ENCODE measurements at regions not wholly inside any gene's neighbourhood (a gene's known extent, or its start where the extent isn't known, plus 50 kb on each side); places are given as distances from the start of the nearest gene placed in this dataset.

DNA sequence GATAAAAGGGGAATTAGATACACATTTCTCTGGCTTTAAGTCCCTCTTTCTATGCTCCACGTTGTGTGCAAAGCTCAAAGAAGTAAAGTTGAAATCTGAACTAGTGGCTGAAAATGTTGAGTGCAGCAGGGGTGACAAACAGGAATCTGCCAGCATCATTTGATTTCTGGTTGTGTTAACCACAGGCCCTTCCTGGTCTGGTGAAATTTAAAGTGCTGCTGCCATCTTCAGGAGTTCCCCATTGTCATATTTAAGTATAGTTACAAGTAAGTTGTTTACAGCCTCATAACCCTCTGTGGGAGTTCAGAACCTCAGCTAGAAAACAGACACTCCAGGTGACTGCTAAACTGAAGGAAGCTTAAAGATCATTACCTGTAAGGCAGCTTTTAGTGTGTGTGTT lies 90.9 kb upstream of the CCDC196 start:
- Histone ChIP-seq H3K27ac (no peak overlapping the region), H3K36me3 (no peaks in the 10 kb centered on the region), H3K27me3 (no peaks in the 10 kb centered on the region), H3K4me1 (no peaks in the 10 kb centered on the region), H3K9me3 (no peaks in the 10 kb centered on the region), H3K4me3 (no peak overlapping the region)
- WGBS, 2 donors, result 18 to 24% methylated on average over 1 of the region's 1 CpG
- TF ChIP-seq POLR2A (IDR thresholded peaks at IDR 0.05) (no peak), EP300 (IDR thresholded peaks at IDR 0.05) (no peak), POLR2AphosphoS5 (IDR thresholded peaks at IDR 0.05) (no peak)
- TF ChIP-seq, protein P1, sequence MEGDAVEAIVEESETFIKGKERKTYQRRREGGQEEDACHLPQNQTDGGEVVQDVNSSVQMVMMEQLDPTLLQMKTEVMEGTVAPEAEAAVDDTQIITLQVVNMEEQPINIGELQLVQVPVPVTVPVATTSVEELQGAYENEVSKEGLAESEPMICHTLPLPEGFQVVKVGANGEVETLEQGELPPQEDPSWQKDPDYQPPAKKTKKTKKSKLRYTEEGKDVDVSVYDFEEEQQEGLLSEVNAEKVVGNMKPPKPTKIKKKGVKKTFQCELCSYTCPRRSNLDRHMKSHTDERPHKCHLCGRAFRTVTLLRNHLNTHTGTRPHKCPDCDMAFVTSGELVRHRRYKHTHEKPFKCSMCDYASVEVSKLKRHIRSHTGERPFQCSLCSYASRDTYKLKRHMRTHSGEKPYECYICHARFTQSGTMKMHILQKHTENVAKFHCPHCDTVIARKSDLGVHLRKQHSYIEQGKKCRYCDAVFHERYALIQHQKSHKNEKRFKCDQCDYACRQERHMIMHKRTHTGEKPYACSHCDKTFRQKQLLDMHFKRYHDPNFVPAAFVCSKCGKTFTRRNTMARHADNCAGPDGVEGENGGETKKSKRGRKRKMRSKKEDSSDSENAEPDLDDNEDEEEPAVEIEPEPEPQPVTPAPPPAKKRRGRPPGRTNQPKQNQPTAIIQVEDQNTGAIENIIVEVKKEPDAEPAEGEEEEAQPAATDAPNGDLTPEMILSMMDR (IDR thresholded peaks at IDR 0.05), result no peak
- ATAC-seq (ENCODE audit: low FRiP score in 2 of 2) (no peak), DNase-seq (no peak)

DNA sequence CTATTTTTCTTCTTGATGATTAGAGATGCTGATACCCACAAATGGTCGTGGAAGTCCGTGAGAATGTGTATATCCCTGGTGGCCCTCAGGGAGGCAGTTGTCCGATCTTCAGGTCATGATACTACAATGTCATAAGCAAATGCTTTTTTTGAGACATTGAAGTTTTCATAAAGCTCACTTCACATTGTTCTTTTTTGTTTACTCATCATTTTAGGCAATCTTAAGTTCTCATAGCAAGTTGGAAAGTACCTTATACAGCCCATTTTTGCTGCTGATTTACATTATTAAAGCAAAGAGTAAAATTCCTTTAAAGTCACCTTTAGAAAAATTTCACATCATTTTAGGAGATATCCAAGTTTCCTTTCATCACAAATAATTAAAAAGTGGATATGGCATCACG lies 90.0 kb upstream of the CCDC196 start:
- Histone ChIP-seq H3K27ac (no peak overlapping the region), H3K36me3 (no peaks in the 10 kb centered on the region), H3K9me3 (no peaks in the 10 kb centered on the region), H3K4me1 (no peaks in the 10 kb centered on the region), H3K27me3 (no peaks in the 10 kb centered on the region), H3K4me3 (no peak overlapping the region)
- TF ChIP-seq POLR2AphosphoS5 (IDR thresholded peaks at IDR 0.05) (no peak), POLR2A (IDR thresholded peaks at IDR 0.05) (no peak), EP300 (IDR thresholded peaks at IDR 0.05) (no peak)
- TF ChIP-seq, protein P1 (IDR thresholded peaks at IDR 0.05), result no peak
- ATAC-seq (ENCODE audit: low FRiP score in 2 of 2) (no peak), DNase-seq (no peak)
- WGBS, 2 donors, result 90 to 98% methylated on average over 4 of the region's 4 CpGs

DNA sequence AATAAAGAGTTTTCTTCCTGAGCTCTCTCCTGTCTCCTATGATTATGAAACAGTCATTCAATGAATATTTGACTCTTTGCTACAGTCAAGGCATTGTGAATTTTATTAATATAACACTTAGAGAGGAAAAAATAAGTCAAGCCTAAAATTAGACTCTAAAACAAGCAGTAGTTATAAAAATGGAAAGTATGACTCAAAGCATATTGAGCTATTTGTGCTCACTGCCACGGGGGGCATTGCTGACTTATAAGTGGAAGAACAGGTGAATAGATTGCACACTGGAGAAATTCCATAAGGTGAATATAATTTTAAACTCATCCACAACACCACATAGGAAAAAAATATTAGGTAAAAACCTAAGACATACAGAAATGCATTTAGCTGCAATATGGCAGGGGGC lies 87.7 kb upstream of the CCDC196 start:
- TF ChIP-seq POLR2AphosphoS5 (IDR thresholded peaks at IDR 0.05) (no peak), POLR2A (IDR thresholded peaks at IDR 0.05) (no peak)
- TF ChIP-seq, protein P1 (IDR thresholded peaks at IDR 0.05), result no peak
- Histone ChIP-seq H3K4me3 (no peak overlapping the region), H3K9me3 (no peaks in the 10 kb centered on the region), H3K27ac (no peak overlapping the region), H3K27me3 (no peaks in the 10 kb centered on the region), H3K4me1 (no peaks in the 10 kb centered on the region), H3K36me3 (no peaks in the 10 kb centered on the region)
- DNase-seq (no peak), ATAC-seq (ENCODE audit: low FRiP score in 2 of 2) (no peak)
- 66 to 76% methylated on average over 1 of the region's 1 CpG for WGBS, 2 donors

DNA sequence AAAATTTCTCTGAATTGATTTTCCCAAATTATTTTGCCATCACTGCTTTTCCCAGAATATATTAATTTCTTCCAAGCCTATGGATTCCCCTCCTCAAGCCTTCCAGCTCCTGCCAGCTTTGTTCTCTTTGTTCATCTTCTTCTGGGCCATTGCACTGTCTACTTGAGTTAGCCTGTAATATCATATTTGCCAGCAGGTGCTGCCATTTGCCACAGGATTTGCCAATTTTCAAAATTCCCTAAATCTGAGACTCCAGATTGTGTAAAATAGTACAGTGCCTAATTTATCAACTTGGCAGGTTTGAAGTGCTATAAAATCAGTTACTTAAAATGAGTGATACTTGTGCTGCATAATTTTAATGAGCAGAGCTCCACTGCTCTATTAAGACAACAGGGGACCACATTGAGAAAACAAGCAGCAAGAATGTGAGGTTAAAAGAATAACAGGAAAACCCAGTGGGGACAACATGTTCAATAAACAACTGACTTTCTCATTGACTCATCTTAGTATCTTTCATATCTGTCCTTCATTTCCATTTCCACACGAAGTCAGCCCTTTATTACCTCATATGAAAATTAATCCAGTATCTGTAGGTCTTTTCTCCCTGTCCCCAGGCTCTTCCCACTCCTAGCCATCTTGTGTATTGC lies 84.6 kb upstream of the CCDC196 start:
- DNase-seq (no peak), ATAC-seq (ENCODE audit: low FRiP score in 2 of 2) (no peak)
- Histone ChIP-seq H3K27ac (no peak overlapping the region), H3K4me1 (no peaks in the 10 kb centered on the region), H3K4me3 (no peak overlapping the region), H3K9me3 (no peaks in the 10 kb centered on the region), H3K27me3 (no peaks in the 10 kb centered on the region), H3K36me3 (no peaks in the 10 kb centered on the region)
- TF ChIP-seq, protein P1 (IDR thresholded peaks at IDR 0.05), result peak in 3 of 6 experiments; percentile 26 to 40 (median 27)
- TF ChIP-seq EP300 (IDR thresholded peaks at IDR 0.05) (no peak), POLR2AphosphoS5 (IDR thresholded peaks at IDR 0.05) (no peak)
- 57 to 58% methylated on average over 1 of the region's 1 CpG for WGBS, 2 donors

DNA sequence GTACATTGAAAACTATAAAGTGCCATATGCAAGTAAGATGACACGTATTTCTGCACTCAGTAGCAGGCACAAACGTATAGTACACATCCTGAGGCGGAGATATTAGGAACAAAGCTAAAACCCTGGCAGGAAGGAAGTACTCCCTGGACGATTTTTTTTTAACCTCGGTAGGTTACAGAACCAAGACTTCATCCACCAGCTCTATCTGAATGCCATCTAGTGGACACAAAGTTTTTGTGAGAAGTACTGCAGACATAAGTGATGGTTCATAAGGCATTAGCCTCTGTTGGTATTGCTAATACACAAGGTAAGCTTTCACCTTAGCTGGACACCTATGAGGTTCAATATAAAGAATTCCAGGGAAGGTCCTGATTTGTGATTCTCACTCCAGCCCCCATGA lies 83.0 kb upstream of the CCDC196 start:
- TF ChIP-seq POLR2AphosphoS5 (IDR thresholded peaks at IDR 0.05) (no peak), POLR2A (IDR thresholded peaks at IDR 0.05) (no peak), EP300 (IDR thresholded peaks at IDR 0.05) (no peak)
- TF ChIP-seq, protein P1 (IDR thresholded peaks at IDR 0.05), result peak in 2 of 6 experiments; percentile 13 to 21
- Histone ChIP-seq H3K36me3 (no peaks in the 10 kb centered on the region), H3K4me1 (no peaks in the 10 kb centered on the region), H3K27me3 (no peaks in the 10 kb centered on the region), H3K9me3 (no peaks in the 10 kb centered on the region), H3K4me3 (no peak overlapping the region), H3K27ac (no peak overlapping the region)
- DNase-seq (no peak), ATAC-seq (ENCODE audit: low FRiP score in 2 of 2) (peak in 1 of 2 donors; percentile 41)
- WGBS, 2 donors, result 11 to 14% methylated on average over 5 of the region's 5 CpGs
